ENCODE measurements at regions not wholly inside any gene's neighbourhood (a gene's known extent, or its start where the extent isn't known, plus 50 kb on each side); places are given as distances from the start of the nearest gene placed in this dataset.

GRCh38 chr13:105817498-105817897 is 718.0 kb downstream of the EFNB2 start:
- Mint-ChIP-seq H3K9me3 (no peaks in the 10 kb centered on the region), H3K4me3 (no peak overlapping the region), H3K27me3 (no peaks in the 10 kb centered on the region), H3K27ac (no peak overlapping the region), H3K4me1 (no peaks in the 10 kb centered on the region)
- ATAC-seq (no peak), DNase-seq (no peak)

GRCh38 chr13:105816994-105817393 is 718.5 kb downstream of the EFNB2 start:
- ATAC-seq, result no peak
- no peak for DNase-seq
- Mint-ChIP-seq H3K27me3 (no peaks in the 10 kb centered on the region), H3K9me3 (no peaks in the 10 kb centered on the region), H3K4me1 (no peaks in the 10 kb centered on the region), H3K4me3 (no peak overlapping the region), H3K27ac (no peak overlapping the region)

- no peaks in the 10 kb centered on the region for H3K9me3 Mint-ChIP-seq
- H3K4me3 Mint-ChIP-seq, result no peak overlapping the region
- no peak for ATAC-seq
- H3K27me3 Mint-ChIP-seq, result no peaks in the 10 kb centered on the region
- no peaks in the 10 kb centered on the region for H3K4me1 Mint-ChIP-seq
- no peak overlapping the region for H3K27ac Mint-ChIP-seq
- DNase-seq, result no peak
These were observed 720.6 kb downstream of the EFNB2 start for GRCh38 chr13:105814902-105815250.

GRCh38 chr13:105814219-105814901 is 721.1 kb downstream of the EFNB2 start:
- H3K27me3 Mint-ChIP-seq, result no peaks in the 10 kb centered on the region
- no peaks in the 10 kb centered on the region for H3K4me1 Mint-ChIP-seq
- H3K4me3 Mint-ChIP-seq, result no peak overlapping the region
- H3K9me3 Mint-ChIP-seq, result no peaks in the 10 kb centered on the region
- DNase-seq (no peak), ATAC-seq (no peak)
- H3K27ac Mint-ChIP-seq, result no peak overlapping the region

- no peak for ATAC-seq
- Mint-ChIP-seq H3K9me3 (peaks cover 8 to 11% of the 10 kb centered on the region in 2 donors), H3K27ac (no peak overlapping the region), H3K4me3 (no peak overlapping the region), H3K4me1 (no peaks in the 10 kb centered on the region), H3K27me3 (no peaks in the 10 kb centered on the region)
- no peak for DNase-seq
These were observed 728.9 kb downstream of the EFNB2 start for GRCh38 chr13:105806628-105806920.

GRCh38 chr13:105805892-105806627 is 729.4 kb downstream of the EFNB2 start:
- H3K4me1 Mint-ChIP-seq, result no peaks in the 10 kb centered on the region

GRCh38 chr13:105804561-105805190 is 730.8 kb downstream of the EFNB2 start:
- no peak for DNase-seq
- Mint-ChIP-seq H3K27ac (no peak overlapping the region), H3K4me1 (no peaks in the 10 kb centered on the region), H3K9me3 (peaks cover 8 to 11% of the 10 kb centered on the region in 2 donors), H3K27me3 (no peaks in the 10 kb centered on the region), H3K4me3 (no peak overlapping the region)
- ATAC-seq, result no peak

More at GRCh38 chr13:105805892-105806627, 729.4 kb downstream of the EFNB2 start:
- no peaks in the 10 kb centered on the region for H3K27me3 Mint-ChIP-seq
- H3K4me3 Mint-ChIP-seq, result no peak overlapping the region
- H3K9me3 Mint-ChIP-seq, result peaks cover 8 to 11% of the 10 kb centered on the region in 2 donors
- ATAC-seq (no peak), DNase-seq (no peak)
- H3K27ac Mint-ChIP-seq, result no peak overlapping the region

GRCh38 chr13:105799155-105799554 is 736.3 kb downstream of the EFNB2 start:
- DNase-seq (no peak), ATAC-seq (no peak)
- Mint-ChIP-seq H3K27me3 (no peaks in the 10 kb centered on the region), H3K9me3 (no peaks in the 10 kb centered on the region), H3K27ac (no peak overlapping the region), H3K4me3 (no peak overlapping the region), H3K4me1 (no peaks in the 10 kb centered on the region)

GRCh38 chr13:105798541-105798940 is 736.9 kb downstream of the EFNB2 start:
- ATAC-seq (no peak), DNase-seq (no peak)
- Mint-ChIP-seq H3K4me1 (no peaks in the 10 kb centered on the region), H3K27me3 (no peaks in the 10 kb centered on the region), H3K4me3 (no peak overlapping the region), H3K9me3 (peaks cover 0 to 3% of the 10 kb centered on the region in 2 donors), H3K27ac (no peak overlapping the region)

GRCh38 chr13:105796081-105796480 is 739.4 kb downstream of the EFNB2 start:
- Mint-ChIP-seq H3K27me3 (no peaks in the 10 kb centered on the region), H3K9me3 (peaks cover 3 to 7% of the 10 kb centered on the region in 2 donors), H3K4me3 (no peak overlapping the region), H3K4me1 (no peaks in the 10 kb centered on the region), H3K27ac (no peak overlapping the region)
- ATAC-seq (no peak), DNase-seq (no peak)

- H3K27ac Mint-ChIP-seq, result no peak overlapping the region
- ATAC-seq (no peak), DNase-seq (no peak)
- peaks cover 7 to 8% of the 10 kb centered on the region in 2 donors for H3K9me3 Mint-ChIP-seq
- H3K4me1 Mint-ChIP-seq, result no peaks in the 10 kb centered on the region
- H3K27me3 Mint-ChIP-seq, result no peaks in the 10 kb centered on the region
- H3K4me3 Mint-ChIP-seq, result no peak overlapping the region
These were observed 744.5 kb downstream of the EFNB2 start for GRCh38 chr13:105790923-105791322.

- H3K27me3 Mint-ChIP-seq, result no peaks in the 10 kb centered on the region
- peaks cover 4 to 8% of the 10 kb centered on the region in 2 donors for H3K9me3 Mint-ChIP-seq
- DNase-seq, result no peak
- H3K27ac Mint-ChIP-seq, result no peak overlapping the region
- H3K4me3 Mint-ChIP-seq, result no peak overlapping the region
- ATAC-seq, result no peak
- no peaks in the 10 kb centered on the region for H3K4me1 Mint-ChIP-seq
These were observed 746.9 kb downstream of the EFNB2 start for GRCh38 chr13:105788530-105788929.

- no peaks in the 10 kb centered on the region for H3K27me3 Mint-ChIP-seq
- H3K4me3 Mint-ChIP-seq, result no peak overlapping the region
- H3K9me3 Mint-ChIP-seq, result peaks cover 0 to 6% of the 10 kb centered on the region in 2 donors
- no peaks in the 10 kb centered on the region for H3K4me1 Mint-ChIP-seq
- no peak for DNase-seq
- no peak overlapping the region for H3K27ac Mint-ChIP-seq
- ATAC-seq, result no peak
These were observed 747.8 kb downstream of the EFNB2 start for GRCh38 chr13:105787632-105788031.

GRCh38 chr13:105785436-105785835 is 750.0 kb downstream of the EFNB2 start:
- no peak for ATAC-seq
- no peak for DNase-seq
- Mint-ChIP-seq H3K9me3 (peaks cover 0 to 5% of the 10 kb centered on the region in 2 donors), H3K4me3 (no peak overlapping the region), H3K4me1 (no peaks in the 10 kb centered on the region), H3K27ac (no peak overlapping the region), H3K27me3 (no peaks in the 10 kb centered on the region)

- no peak for DNase-seq
- Mint-ChIP-seq H3K27ac (no peak overlapping the region), H3K27me3 (no peaks in the 10 kb centered on the region)
These were observed 752.2 kb downstream of the EFNB2 start for GRCh38 chr13:105783261-105783660.

GRCh38 chr13:105778196-105778595 is 757.3 kb downstream of the EFNB2 start:
- Mint-ChIP-seq H3K27me3 (peaks cover 13% of the 10 kb centered on the region), H3K27ac (no peak overlapping the region), H3K4me3 (no peak overlapping the region), H3K4me1 (no peaks in the 10 kb centered on the region), H3K9me3 (no peaks in the 10 kb centered on the region)
- no peak for ATAC-seq
- no peak for DNase-seq

More at GRCh38 chr13:105783261-105783660, 752.2 kb downstream of the EFNB2 start:
- ATAC-seq, result no peak
- Mint-ChIP-seq H3K4me3 (no peak overlapping the region), H3K4me1 (no peaks in the 10 kb centered on the region), H3K9me3 (no peaks in the 10 kb centered on the region)

Measured in stimulated activated naive CD8-positive, alpha-beta T cell treated with anti-CD3 and anti-CD28 coated beads, Interleukin-15, amount 100 ng/mL, for 72 hours (primary cell).